NCI-H2107 (cell line): ENCODE measurements at regions not wholly inside any gene's neighbourhood (a gene's known extent, or its start where the extent isn't known, plus 50 kb on each side); places are given as distances from the start of the nearest gene placed in this dataset.

ENCODE experiments used
- DNase-seq: peaks from one replicate; lab custom pipeline; 2025; lab: John Stamatoyannopoulos, UW

DNA sequence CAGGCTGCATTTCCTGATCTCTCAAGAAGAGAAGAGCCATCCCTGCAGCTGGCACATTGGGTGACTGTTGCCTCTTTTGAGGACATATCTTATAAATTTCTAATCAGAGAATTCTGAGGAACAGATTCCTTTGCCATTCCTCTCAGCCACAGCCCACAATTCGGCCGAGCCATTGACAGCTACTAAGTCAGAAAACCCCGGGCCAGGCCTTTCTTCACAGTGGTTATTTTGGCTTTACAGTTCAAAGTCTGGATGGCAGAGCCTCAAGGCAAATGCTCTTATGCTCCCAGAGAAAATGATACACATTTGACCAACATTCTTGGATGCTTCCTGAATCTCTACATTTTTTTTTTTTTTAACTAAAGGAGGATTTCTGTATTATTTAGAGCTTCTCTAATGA is 138.4 kb upstream of the FRMD6 start:
- no peak for DNase-seq

DNA sequence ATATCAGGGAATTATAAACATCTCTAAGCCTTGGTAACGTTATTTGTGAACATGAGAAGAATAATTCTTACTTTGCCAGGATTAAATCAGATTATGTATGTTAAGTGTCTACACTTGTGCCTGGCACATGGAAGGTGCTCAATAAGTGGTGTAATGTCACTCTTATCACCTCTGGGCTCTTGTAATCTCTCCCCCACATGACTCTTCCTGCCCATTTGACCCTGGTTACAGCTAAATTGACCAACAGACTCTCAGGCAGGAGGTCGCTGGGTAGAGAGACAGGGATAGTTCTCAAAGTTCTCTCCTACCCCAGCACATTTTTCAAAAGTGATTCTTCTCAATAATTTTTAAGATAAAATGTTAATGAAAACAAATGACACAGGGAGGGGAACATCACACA is 137.8 kb upstream of the FRMD6 start:
- no peak for DNase-seq

DNA sequence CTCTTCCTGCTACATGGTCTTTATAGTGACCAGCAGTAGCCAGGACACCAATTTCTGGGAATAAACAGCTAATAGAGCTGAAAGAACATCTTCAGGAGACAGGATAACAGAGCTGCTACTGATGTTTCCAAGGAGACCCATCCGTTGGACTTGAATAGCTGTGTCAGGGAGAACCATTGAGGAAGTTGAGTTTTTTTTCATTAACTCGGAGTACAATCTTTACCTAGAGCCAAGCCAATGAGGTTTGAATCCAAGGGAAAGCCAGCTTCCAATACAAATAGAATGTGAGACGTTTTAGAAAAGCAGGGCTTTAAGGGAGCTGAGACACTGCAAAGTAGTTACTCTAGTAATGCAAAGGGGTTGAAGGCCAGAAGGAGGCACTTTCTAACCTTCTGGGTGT is 136.1 kb upstream of the FRMD6 start:
- no peak for DNase-seq

GRCh38 chr14:51516706-51517395 is 134.9 kb upstream of the FRMD6 start:
- no peak for DNase-seq

DNA sequence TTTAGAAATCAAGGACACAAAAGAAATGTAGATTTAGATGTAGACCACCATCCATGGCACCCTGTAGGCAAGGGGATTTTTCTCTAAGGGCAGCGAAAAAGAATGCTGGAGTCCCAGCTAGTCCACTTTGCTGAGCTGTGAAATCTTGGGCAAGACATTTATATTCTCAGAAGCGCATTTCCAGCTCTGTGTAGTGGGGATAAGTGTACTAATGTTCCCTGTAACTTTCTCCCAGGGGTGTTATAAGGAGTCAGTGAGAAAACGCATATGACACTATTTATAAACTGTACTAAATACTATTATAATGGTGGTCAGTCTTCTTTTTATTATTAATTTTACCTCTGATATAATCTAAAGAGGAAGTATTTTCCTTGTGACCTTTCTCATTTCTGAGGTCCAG is 133.4 kb upstream of the FRMD6 start:
- no peak for DNase-seq

- DNase-seq, result no peak
These were observed 133.0 kb upstream of the FRMD6 start for GRCh38 chr14:51518711-51519110.

DNA sequence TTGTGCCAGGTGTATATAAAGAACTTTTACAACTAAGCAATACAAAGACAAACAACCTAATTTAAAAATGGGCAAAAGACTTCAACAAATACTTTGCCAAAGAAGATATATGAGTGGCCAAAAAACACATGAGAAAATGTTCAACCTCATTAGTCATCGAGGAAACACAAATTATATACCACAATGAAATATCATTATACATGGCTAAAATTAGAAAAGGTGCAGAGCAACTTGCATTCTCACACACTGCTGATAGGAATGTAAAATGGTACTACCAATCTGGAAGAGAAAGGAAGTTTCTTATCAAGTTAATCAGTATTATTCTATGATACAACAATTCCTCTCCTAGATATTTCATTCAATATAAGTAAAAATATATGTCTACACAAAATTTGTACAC is 131.6 kb upstream of the FRMD6 start:
- no peak for DNase-seq

DNA sequence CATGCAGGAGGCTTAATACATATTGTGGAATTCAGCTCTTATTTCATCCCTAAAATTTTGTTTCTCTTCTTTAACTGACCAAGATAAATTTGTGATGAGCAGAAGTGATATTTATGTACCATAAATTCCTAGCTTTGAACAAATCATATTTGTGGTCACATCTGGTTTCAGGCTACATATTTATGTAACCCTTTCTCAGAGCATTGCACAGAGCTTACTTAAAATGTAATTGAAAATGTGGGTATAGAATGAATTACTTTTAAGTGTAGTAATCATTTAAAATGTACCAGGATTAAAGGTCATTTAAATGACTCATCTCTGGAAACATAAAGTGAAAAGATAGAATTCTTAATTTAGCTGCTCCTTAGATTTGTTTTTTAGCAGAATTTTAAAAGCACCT is 129.9 kb upstream of the FRMD6 start:
- no peak for DNase-seq

- no peak for DNase-seq
These were observed 128.5 kb upstream of the FRMD6 start for GRCh38 chr14:51523243-51523642.

DNA sequence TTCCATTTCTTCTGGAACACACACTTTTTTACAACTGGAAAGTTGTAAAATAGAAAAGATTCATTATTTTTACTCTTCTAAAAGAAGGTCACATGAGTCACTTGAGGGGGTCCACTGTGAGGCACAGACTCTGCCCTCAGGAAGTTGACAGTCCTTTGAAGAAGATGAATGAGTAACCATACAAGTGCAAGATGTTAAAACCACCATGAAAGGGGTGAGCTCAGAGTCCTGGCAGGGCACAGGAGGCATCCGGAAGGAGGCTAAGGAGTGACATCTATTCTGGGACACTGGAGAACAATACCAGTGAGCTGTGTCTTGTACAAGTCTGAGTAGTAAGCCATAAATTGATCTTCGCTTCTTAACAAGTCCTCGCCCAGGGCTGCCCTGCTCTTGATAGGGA is 126.0 kb upstream of the FRMD6 start:
- DNase-seq, result no peak

GRCh38 chr14:51527073-51527472 is 124.6 kb upstream of the FRMD6 start:
- DNase-seq, result no peak

DNA sequence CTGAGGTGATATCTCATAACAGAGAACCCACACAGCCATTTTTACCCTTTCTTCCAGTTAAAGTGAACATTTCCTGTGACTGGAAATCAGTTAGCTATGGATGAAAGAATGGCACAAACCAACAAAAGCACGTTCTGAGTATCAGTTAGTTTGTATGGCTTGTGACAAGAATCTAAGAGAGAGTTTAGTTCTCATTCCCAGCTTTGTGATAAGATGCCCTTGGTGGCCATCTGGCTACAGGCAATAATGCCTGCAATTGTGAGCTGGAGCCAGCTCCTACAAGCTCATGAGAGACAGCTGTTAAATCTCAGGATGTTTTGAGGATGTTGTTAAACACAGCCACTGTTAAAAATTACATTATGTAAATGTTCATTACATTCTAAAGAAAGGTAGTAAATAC is 122.0 kb upstream of the FRMD6 start:
- DNase-seq, result no peak

GRCh38 chr14:51533160-51533559 is 118.5 kb upstream of the FRMD6 start:
- DNase-seq, result no peak

DNA sequence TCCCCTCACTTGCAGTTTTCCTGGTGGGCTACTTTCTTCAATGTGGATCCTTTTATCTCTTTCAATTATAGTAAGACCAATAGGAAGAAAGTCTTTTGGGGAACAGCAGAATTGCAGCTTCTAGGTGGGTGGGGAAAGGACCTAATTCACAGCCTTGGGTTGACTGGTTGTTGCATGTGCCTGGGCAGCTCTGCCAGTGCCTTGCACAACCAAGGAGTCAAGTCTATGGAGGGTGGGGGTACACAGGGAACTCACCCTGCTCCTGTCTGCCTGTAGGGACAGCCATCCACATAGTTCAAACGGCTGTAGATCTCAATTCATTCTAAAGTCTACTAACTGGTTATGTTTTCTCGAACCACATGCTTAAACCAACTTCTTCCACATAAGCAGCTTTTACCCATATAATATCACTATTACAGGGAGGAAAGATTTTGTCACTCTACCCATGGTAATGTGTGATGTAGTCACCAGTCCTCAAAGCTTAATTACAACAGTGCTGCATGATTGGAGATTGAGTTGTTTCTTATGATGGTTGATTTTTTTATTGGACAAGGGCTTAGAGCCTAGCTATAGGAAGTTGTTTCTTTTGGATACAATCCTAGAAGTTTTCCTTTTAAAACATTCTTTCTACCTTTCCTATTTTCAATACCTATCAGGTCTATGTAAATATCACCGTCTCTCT is 117.7 kb upstream of the FRMD6 start:
- no peak for DNase-seq

DNA sequence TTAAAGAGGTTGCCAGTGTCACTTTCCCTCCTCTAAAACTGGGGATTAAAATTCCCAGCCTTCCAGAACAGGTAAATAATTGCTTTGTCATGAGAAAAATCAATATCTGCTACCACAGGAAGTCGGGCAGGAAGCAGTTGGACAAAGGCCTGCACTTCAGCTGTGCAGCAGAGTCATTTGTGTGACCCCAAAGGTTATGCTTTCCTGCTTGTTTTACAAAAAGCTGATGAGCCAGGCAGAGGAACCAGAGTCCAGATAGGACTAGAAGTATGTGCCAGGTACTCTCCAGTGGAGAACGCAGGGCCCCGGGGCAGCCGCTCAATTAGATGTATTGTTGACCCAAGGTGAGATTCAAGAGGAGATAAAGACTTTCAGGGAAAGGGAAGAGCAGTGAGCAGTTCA is 117.1 kb upstream of the FRMD6 start:
- DNase-seq, result no peak

GRCh38 chr14:51535443-51536044 is 116.2 kb upstream of the FRMD6 start:
- DNase-seq, result no peak

GRCh38 chr14:51538973-51539372 is 112.7 kb upstream of the FRMD6 start:
- no peak for DNase-seq

DNA sequence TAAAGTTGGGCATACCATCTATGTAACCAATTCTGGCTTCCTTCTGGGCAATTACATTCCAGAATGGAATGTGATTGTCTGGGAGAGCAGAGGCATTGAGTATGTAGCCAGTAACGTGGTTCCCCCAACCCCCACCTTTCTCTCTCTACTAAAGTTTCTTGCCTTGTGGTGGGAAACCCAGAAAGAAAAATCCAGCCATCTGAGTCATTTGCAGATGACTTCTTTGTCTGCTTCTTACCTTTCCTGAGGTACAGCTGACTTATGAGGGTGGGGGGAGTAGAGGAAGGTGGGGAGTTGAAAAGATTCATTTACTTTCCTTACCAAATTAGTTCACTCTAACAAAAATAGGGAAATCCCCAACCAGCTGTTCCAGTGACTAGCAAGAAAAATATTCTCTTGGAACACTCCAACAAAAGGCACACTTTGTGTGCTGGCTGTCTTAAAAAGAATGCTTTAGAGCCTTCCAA is 112.1 kb upstream of the FRMD6 start:
- DNase-seq, result no peak

DNA sequence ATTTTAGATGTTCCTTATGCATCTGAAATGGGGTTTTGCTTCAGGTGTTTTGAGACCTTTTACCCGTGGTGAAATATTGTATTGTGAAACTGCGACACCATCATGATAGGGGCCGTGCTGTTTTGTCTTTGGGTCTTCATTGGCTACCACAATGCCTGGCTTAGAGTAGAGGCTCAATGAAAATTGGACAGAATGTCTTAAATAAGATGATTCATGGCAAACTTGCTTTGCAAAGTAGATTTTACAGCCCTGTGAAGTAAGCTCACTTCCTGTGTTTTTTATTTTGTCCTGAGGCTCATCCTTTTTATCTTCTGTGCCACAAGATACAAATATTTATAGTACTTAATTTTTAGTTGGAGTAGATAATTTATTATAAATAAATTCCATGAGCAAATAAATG is 111.3 kb upstream of the FRMD6 start:
- no peak for DNase-seq

GRCh38 chr14:51544471-51544870 is 107.2 kb upstream of the FRMD6 start:
- no peak for DNase-seq

DNA sequence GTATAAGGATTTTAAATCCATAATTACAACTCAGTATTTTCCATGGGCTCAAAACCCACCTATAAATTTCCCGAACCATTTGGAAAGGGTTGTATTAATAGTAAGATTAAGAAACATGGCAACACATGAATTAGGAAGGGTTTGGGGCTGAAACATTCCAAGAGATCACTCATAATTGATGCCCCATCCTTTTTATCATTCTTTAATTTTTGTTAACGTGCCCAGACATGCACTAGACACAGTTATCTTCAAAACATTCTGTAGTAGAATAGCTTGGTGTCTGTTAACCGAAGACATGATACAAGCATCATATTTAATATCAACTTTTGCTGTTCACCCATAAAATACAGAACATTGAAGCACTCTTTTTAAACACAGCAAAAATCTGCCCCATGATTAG is 106.8 kb upstream of the FRMD6 start:
- no peak for DNase-seq

- no peak for DNase-seq
These were observed 106.3 kb upstream of the FRMD6 start for GRCh38 chr14:51545396-51545795.

- no peak for DNase-seq
These were observed 105.6 kb upstream of the FRMD6 start for GRCh38 chr14:51546099-51546498.
